ENCODE measurements at regions not wholly inside any gene's neighbourhood (a gene's known extent, or its start where the extent isn't known, plus 50 kb on each side); places are given as distances from the start of the nearest gene placed in this dataset.

- no peaks in the 10 kb centered on the region for H3K27me3 Mint-ChIP-seq
- no peak for ATAC-seq (replicated peaks)
- H3K9me3 Mint-ChIP-seq = peaks cover 0 to 1% of the 10 kb centered on the region in 2 donors
- H3K27ac Mint-ChIP-seq = no peak overlapping the region
- H3K4me1 Mint-ChIP-seq (ENCODE audit: low read depth in 2 of 2) = no peaks in the 10 kb centered on the region
- H3K4me3 Mint-ChIP-seq = no peak overlapping the region
- H3K36me3 Mint-ChIP-seq (ENCODE audit: insufficient read depth) = no peaks in the 10 kb centered on the region
- no peak for DNase-seq
These were observed 354.3 kb upstream of the CTNND2 start for GRCh38 chr5:12258549-12258948.

DNA sequence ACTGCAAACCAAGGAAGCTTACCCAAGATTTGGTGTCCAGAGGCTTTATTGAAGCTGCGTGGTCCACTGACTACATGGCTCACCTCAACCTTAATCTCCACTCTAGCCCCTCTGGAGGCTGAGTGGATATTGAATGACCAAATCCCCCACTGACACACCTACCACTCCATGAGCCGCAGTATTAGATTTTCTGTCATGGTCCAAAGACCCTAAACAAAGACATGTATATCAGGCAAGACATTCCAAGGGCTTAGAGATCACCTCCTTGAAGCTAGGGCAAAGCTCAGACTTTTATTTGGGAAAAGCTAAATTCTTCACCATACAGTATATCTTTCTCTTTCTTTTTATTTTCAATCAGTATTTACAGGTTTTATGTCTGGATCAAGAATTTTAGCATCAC is 346.2 kb upstream of the CTNND2 start:
- Mint-ChIP-seq H3K4me1 (ENCODE audit: low read depth in 2 of 2) (no peaks in the 10 kb centered on the region), H3K9me3 (peaks cover 10 to 11% of the 10 kb centered on the region in 2 donors), H3K27ac (no peak overlapping the region), H3K4me3 (no peak overlapping the region), H3K27me3 (no peaks in the 10 kb centered on the region), H3K36me3 (ENCODE audit: insufficient read depth) (no peaks in the 10 kb centered on the region)
- no peak for DNase-seq
- no peak for ATAC-seq (replicated peaks)

GRCh38 chr5:12248831-12249230 is 344.6 kb upstream of the CTNND2 start:
- peaks cover 9 to 11% of the 10 kb centered on the region in 2 donors for H3K9me3 Mint-ChIP-seq
- no peak overlapping the region for H3K4me3 Mint-ChIP-seq
- H3K27ac Mint-ChIP-seq = no peak overlapping the region
- no peaks in the 10 kb centered on the region for H3K36me3 Mint-ChIP-seq (ENCODE audit: insufficient read depth)
- DNase-seq (no peak), ATAC-seq (replicated peaks) (no peak)
- no peaks in the 10 kb centered on the region for H3K27me3 Mint-ChIP-seq
- H3K4me1 Mint-ChIP-seq (ENCODE audit: low read depth in 2 of 2) = no peaks in the 10 kb centered on the region

DNA sequence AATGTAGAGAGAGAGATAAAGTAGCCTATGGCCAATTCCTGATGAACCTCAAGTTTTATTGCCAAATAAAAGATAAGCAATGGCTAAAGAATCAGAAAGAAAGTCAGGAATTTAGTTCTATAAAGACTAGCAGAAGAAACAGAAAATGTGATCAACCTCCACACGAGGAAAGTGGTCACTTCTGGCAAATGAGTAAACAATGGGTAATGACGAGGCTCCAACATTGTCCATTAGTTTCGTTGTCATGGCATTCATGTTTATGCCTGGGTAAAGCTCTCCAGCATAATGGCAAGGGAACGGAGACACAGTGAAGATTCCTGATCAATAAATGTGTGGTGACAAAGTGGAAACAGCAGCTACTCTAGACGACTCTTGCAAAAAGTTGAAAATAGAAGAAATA is 341.8 kb upstream of the CTNND2 start:
- Mint-ChIP-seq H3K4me1 (ENCODE audit: low read depth in 2 of 2) (no peaks in the 10 kb centered on the region), H3K27ac (no peak overlapping the region), H3K27me3 (no peaks in the 10 kb centered on the region), H3K4me3 (no peak overlapping the region), H3K9me3 (peaks cover 9 to 11% of the 10 kb centered on the region in 2 donors), H3K36me3 (ENCODE audit: insufficient read depth) (no peaks in the 10 kb centered on the region)
- DNase-seq = no peak
- ATAC-seq (replicated peaks) = no peak

DNA sequence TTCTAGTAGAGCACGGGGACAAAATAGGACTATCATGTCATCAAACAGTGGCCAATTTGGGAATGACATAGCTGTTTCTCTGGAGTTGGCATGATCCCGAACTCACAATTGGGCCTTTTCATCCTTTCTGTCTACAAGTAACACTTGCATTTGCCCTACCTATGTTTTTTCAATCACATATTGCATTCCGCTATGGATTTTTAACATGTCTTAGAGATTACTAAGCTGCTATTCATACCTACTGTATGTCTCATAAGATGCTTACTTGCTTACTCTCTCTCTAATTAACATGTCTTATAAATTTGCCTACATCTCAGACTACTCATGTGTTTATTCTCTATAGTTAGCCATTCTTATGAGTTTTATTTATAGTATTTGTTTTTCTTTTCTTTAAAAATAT is 341.2 kb upstream of the CTNND2 start:
- no peak overlapping the region for H3K27ac Mint-ChIP-seq
- ATAC-seq (replicated peaks) (no peak), DNase-seq (no peak)
- H3K9me3 Mint-ChIP-seq = peaks cover 8 to 11% of the 10 kb centered on the region in 2 donors
- H3K4me1 Mint-ChIP-seq (ENCODE audit: low read depth in 2 of 2) = no peaks in the 10 kb centered on the region
- no peaks in the 10 kb centered on the region for H3K36me3 Mint-ChIP-seq (ENCODE audit: insufficient read depth)
- H3K4me3 Mint-ChIP-seq = no peak overlapping the region
- no peaks in the 10 kb centered on the region for H3K27me3 Mint-ChIP-seq

GRCh38 chr5:12242950-12243888 is 339.0 kb upstream of the CTNND2 start:
- H3K4me1 Mint-ChIP-seq (ENCODE audit: low read depth in 2 of 2) = no peaks in the 10 kb centered on the region
- no peak overlapping the region for H3K4me3 Mint-ChIP-seq
- DNase-seq (no peak), ATAC-seq (replicated peaks) (no peak)
- no peak overlapping the region for H3K27ac Mint-ChIP-seq
- H3K27me3 Mint-ChIP-seq = no peaks in the 10 kb centered on the region
- H3K36me3 Mint-ChIP-seq (ENCODE audit: insufficient read depth) = no peaks in the 10 kb centered on the region
- H3K9me3 Mint-ChIP-seq = peaks cover 7 to 11% of the 10 kb centered on the region in 2 donors

GRCh38 chr5:12237837-12238575 is 333.8 kb upstream of the CTNND2 start:
- H3K9me3 Mint-ChIP-seq = peaks cover 0 to 5% of the 10 kb centered on the region in 2 donors
- ATAC-seq (replicated peaks) (no peak), DNase-seq (no peak)
- H3K27ac Mint-ChIP-seq = no peak overlapping the region
- no peaks in the 10 kb centered on the region for H3K4me1 Mint-ChIP-seq (ENCODE audit: low read depth in 2 of 2)
- H3K27me3 Mint-ChIP-seq = no peaks in the 10 kb centered on the region
- no peak overlapping the region for H3K4me3 Mint-ChIP-seq
- no peaks in the 10 kb centered on the region for H3K36me3 Mint-ChIP-seq (ENCODE audit: insufficient read depth)

- Mint-ChIP-seq H3K9me3 (peaks cover 0 to 9% of the 10 kb centered on the region in 2 donors), H3K4me1 (ENCODE audit: low read depth in 2 of 2) (no peaks in the 10 kb centered on the region), H3K27ac (no peak overlapping the region), H3K4me3 (no peak overlapping the region), H3K27me3 (no peaks in the 10 kb centered on the region), H3K36me3 (ENCODE audit: insufficient read depth) (no peaks in the 10 kb centered on the region)
- DNase-seq (no peak), ATAC-seq (replicated peaks) (no peak)
These were observed 326.4 kb upstream of the CTNND2 start for GRCh38 chr5:12230659-12231058.

- Mint-ChIP-seq H3K4me3 (no peak overlapping the region), H3K4me1 (ENCODE audit: low read depth in 2 of 2) (no peaks in the 10 kb centered on the region), H3K9me3 (peaks cover 0 to 10% of the 10 kb centered on the region in 2 donors), H3K36me3 (ENCODE audit: insufficient read depth) (no peaks in the 10 kb centered on the region), H3K27me3 (no peaks in the 10 kb centered on the region), H3K27ac (no peak overlapping the region)
- ATAC-seq (replicated peaks) = no peak
- no peak for DNase-seq
These were observed 312.8 kb upstream of the CTNND2 start for GRCh38 chr5:12217039-12217438.

DNA sequence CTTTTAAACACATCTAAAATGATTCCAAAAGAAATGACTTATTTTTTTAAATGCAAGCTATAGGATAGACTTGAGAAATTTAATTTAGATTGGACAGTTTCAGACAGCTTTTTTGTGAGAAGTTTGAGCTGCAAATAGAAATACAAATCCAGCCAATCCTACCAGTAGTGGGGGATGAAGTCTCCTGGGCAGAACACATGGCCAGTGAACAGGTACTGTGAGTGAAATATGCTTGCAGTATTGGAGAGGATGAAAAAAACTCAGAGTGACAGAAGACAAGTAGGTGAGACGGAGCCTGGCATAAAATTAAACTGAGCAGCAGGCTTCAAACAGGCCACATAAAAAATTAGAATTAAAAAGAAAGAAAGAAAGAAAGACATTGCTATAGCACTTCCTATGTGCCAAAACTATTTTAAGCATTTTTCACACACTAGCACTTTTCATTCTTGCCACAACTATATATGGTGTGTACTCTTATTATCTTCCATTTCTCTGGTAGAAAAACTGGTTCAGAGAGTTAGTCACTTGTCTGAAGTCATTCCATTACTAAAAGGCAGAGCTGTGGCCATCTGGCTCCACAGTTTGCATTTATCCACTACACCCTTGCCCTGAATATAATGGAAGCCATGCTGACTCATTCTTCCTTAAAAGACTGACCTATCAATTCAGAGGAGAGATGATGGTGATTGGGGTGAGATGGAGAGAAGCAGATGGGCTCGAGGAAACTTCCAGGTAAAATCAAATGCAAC is 310.2 kb upstream of the CTNND2 start:
- Mint-ChIP-seq H3K36me3 (ENCODE audit: insufficient read depth) (no peaks in the 10 kb centered on the region), H3K27ac (no peak overlapping the region)
- no peak for ATAC-seq (replicated peaks)

GRCh38 chr5:12208366-12209100 is 304.3 kb upstream of the CTNND2 start:
- DNase-seq (no peak), ATAC-seq (replicated peaks) (no peak)
- Mint-ChIP-seq H3K4me1 (ENCODE audit: low read depth in 2 of 2) (no peaks in the 10 kb centered on the region), H3K9me3 (peaks cover 0 to 5% of the 10 kb centered on the region in 2 donors), H3K27ac (no peak overlapping the region), H3K27me3 (no peaks in the 10 kb centered on the region), H3K4me3 (no peak overlapping the region), H3K36me3 (ENCODE audit: insufficient read depth) (no peaks in the 10 kb centered on the region)

More for the DNA sequence above, 310.2 kb upstream of the CTNND2 start:
- no peaks in the 10 kb centered on the region for H3K4me1 Mint-ChIP-seq (ENCODE audit: low read depth in 2 of 2)
- peaks cover 0 to 9% of the 10 kb centered on the region in 2 donors for H3K9me3 Mint-ChIP-seq
- H3K4me3 Mint-ChIP-seq = no peak overlapping the region
- no peak for DNase-seq
- H3K27me3 Mint-ChIP-seq = no peaks in the 10 kb centered on the region

DNA sequence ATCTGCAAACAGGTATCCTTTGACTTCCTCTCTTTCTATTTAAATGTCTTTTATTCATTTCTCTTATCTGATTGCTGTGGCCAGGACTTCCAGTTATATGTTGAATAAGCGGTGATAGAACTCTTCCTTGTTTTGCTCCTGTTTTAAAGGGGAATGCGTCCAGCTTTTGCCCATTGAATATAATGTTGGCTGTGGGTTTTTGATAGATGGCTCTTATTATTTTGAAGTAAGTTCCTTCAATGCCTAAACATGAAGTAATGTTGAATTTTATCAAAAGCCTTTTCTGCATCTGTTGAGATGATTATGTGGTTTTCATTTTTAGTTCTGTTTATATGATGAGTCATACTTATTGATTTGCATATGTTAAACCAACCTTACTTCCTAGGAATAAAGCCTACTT is 300.5 kb upstream of the CTNND2 start:
- no peak overlapping the region for H3K4me3 Mint-ChIP-seq
- DNase-seq (no peak), ATAC-seq (replicated peaks) (no peak)
- H3K36me3 Mint-ChIP-seq (ENCODE audit: insufficient read depth) = no peaks in the 10 kb centered on the region
- H3K27me3 Mint-ChIP-seq = no peaks in the 10 kb centered on the region
- H3K4me1 Mint-ChIP-seq (ENCODE audit: low read depth in 2 of 2) = no peaks in the 10 kb centered on the region
- H3K9me3 Mint-ChIP-seq = peaks cover 6 to 8% of the 10 kb centered on the region in 2 donors
- no peak overlapping the region for H3K27ac Mint-ChIP-seq

DNA sequence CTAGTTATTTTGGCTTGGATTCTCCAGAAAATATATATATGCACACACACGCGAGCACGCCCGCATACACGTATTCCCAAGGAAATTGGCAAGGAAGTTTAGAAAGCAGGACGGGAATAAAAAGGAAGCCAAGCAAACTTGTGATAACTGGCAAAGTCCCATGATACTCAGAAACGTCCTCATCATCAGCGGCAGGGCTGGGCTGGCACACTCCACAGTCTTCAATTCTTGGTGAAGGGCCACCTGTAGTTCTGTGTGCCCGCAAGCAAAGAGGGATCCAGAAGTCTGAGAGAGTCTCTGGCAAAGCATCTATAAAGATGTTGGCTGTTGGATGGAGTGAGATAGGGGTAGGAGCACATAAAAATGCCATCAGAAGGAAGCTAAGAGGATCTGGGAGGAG is 289.3 kb upstream of the CTNND2 start:
- Mint-ChIP-seq H3K9me3 (peaks cover 4 to 19% of the 10 kb centered on the region in 2 donors), H3K4me1 (ENCODE audit: low read depth in 2 of 2) (no peaks in the 10 kb centered on the region), H3K27me3 (no peaks in the 10 kb centered on the region), H3K36me3 (ENCODE audit: insufficient read depth) (no peaks in the 10 kb centered on the region), H3K4me3 (no peak overlapping the region), H3K27ac (no peak overlapping the region)
- ATAC-seq (replicated peaks) (no peak), DNase-seq (no peak)
